Fibroblast of gingiva (primary cell): ENCODE measurements at regions not wholly inside any gene's neighbourhood (a gene's known extent, or its start where the extent isn't known, plus 50 kb on each side); places are given as distances from the start of the nearest gene placed in this dataset.
"Not testable (repeated sequence)": the region's sequence is repeated elsewhere in the genome, so short reads cannot be mapped to it uniquely, and the experiment has no call there.

ENCODE experiments used
- DNase-seq: peaks from one replicate; pipeline ENCODE4 v3.0.0-alpha.2; 2011; ENCODE audit warnings: low read depth

DNA sequence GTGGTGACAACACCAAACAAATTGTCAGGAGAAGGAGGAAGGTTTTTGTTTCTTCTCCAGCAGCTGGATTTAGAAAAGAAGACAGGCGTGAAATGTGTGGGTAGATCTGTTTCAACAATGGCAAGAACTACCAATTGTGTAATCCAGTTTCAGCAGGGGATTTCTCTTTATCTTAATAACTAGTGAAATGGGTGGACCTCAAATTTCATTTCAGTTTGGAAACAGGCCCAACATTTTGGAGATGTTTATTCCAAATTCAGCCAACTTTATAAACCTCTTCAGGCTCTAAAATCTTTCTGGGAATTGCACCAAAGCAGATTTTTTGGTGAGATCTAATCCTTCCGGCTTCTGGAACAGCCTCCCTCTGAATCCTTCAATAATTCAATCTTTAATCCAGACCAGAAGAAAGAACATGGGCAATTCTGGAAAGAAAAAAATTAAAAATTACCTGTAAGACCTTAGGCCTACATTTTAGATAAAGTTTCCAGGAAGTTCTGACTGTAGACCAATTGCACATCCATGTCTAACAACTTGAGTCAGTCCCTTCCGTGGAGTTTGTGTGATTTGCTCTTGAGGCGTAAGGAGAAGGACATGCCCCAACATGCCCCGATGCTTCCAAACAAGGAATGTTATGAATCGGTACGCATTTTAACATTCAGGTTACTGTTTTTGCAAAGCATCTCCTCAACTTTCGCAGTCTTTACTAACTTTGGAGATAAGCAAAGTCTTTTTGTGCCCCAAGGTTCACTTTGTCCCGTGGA lies 423.6 kb downstream of the IRX1 start:
- no peak for DNase-seq

DNA sequence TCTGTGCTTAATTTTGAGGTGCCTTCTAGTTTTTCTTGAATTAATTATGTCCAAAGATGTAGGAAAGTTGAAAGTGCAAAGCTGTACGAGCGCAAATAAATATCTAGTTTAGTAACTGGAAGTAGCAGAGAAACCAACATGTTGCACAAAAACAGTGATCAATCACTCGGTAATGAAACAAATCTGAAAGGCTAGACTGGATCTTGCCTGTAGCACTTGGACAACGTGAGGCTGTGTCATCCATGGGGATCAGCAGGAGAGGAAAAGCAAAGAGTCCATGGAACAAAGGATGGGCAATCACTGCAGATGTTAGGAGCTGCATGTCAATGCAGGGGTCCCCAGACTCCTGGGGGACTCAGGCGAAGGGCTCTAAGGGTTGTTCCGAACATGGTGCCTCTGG lies 424.2 kb downstream of the IRX1 start:
- no peak for DNase-seq

DNA sequence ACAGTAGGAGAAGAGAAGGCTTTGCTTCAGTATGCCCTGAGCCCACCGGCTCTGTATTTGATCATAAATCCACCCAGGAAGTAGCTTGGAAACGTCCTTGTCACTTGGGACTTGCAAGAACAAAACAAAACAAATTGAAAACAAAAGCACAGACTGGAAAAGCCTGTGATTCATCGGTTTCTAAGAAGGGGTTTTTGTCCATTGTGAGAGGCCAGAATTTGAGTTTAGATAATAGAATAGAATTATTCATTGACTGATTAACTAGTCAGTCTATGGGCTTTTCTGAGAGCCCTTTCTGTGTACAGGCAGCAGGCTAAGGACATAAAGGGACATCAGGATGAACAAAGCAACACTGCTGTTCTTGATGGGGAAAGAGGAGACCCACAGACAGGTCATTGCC lies 424.8 kb downstream of the IRX1 start:
- no peak for DNase-seq

GRCh38 chr5:4022056-4022670 lies 426.5 kb downstream of the IRX1 start:
- DNase-seq: no peak

GRCh38 chr5:4023091-4023752 lies 427.6 kb downstream of the IRX1 start:
- no peak for DNase-seq

- no peak for DNase-seq
These were observed 428.2 kb downstream of the IRX1 start for GRCh38 chr5:4023753-4024335.

DNA sequence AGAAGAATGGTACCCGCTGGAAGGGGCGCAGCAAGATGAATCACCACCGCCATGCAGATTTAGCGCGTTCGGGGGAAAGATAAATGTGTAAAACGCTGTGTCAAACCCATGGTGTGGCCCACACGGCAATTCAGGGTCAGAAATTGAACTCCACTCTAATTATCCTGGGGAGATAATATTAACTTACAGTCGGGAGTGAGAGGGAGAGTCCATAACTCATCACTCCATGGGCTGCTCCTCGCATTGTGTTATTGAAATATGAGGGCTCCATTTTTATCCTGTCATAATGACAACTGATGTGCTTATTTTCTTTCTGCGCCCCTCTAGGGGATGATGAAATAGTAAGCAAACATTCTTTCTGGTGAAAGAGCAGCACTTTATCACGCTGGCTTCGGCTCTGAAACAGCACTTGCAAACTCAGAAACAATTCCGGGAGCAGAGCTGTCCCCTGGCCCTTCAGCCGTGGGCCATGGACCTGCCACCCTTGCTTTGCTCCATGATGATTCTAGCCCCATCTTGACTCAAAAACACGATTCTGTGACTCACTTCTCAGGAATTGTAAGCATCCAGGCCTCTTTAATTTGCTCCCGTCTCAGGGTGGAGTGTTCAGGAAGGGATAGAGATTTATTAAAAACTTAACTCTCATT lies 431.6 kb downstream of the IRX1 start:
- no peak for DNase-seq

GRCh38 chr5:4028384-4028783 lies 432.8 kb downstream of the IRX1 start:
- DNase-seq: no peak

GRCh38 chr5:4033546-4033945 lies 437.9 kb downstream of the IRX1 start:
- DNase-seq: not testable (repeated sequence)

DNA sequence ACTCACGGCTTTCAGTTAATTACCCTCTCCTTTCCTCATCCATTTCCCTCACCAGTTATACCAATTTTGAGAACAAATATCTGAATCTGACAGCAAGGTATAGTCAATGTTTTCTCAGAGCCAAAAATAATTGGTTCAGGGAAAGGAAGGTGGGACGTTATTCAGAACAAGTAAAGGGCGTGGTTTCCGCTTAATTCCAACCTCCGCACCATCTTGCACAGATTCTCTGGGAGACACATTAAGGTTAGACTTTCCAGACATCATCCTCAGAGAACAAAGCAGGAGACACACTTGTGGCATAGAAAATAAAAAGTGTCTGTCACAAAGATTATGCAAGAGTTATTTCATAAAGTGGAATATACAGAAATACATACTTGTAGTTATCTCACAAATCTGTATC lies 441.2 kb downstream of the IRX1 start:
- no peak for DNase-seq

DNA sequence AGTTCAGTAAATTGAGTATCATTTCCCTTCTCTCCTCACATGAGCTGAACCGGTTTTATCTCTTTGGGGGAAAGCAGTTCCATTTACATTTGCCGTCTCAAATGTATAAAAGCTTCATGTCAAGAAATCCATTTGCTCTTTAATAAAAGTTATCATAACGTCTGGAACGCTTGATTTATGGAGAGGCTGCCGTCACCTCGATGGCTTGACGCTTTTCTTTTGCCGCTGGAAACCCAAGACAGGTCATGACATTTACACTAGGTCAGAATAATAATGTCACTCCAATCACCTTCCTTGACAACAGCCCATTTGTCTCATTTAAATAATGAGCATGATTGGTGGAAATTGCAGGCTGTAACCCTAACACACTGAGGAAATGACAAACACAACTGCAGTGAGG lies 443.4 kb downstream of the IRX1 start:
- no peak for DNase-seq

GRCh38 chr5:4042311-4042710 lies 446.7 kb downstream of the IRX1 start:
- no peak for DNase-seq

GRCh38 chr5:4043135-4043534 lies 447.5 kb downstream of the IRX1 start:
- DNase-seq: no peak

DNA sequence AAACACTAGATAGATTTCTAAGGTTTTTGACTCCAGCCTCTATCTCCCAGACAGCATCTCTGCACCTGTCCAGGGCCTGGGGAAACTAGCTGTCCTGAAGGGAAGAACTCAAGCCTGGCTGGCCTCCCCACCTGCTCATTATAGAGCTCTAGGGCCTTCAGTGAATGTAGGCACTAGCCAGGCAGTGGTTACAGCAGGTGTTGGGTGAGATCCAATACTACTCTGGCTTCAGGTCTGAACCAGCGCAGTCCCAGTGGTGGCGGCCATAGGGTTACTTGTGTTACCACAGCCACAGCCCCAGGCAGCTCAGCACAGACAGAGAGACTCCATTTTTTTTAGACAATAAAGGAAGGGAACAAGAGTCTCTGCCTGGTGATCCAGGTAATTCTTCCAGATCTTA lies 449.2 kb downstream of the IRX1 start:
- DNase-seq: no peak

DNA sequence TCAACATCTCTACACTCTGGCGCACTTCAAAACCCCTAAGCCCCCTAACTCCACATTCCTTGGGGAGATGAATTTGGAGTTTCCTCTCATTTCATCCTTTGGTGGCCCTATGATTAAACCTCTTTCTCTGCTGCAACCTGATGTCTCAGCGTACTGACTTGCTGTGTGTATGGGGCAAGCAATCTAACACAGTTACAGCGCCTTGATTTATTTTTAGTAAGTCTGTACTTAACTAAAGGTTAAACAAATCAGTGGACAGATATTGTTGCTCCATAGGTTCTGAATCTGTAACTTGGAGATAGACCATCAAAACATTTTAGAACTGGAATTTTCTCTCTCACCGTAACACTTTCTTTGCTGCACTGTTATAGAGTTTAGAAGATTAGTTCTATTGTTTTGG lies 452.8 kb downstream of the IRX1 start:
- no peak for DNase-seq

GRCh38 chr5:4050203-4050602 lies 454.6 kb downstream of the IRX1 start:
- no peak for DNase-seq

DNA sequence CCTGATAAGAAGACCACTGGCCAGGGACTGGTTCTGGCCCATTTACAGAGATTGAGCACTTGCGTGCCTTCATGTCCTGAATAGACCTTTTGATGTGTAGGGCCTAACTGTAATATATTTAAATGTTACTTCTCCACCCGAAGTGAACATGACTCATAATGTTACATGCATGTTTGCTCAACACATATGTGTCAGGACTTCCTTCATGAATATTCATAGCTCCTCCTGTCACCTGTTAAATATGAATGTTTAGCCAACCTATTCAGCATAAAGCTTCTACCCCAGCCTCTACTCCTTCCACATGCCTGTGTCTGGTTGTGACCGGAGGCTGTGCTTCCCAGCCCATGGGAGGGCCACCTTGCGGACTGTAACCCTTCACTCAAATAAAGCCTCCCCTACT lies 457.5 kb downstream of the IRX1 start:
- no peak for DNase-seq

GRCh38 chr5:4054092-4054491 lies 458.5 kb downstream of the IRX1 start:
- DNase-seq: no peak

DNA sequence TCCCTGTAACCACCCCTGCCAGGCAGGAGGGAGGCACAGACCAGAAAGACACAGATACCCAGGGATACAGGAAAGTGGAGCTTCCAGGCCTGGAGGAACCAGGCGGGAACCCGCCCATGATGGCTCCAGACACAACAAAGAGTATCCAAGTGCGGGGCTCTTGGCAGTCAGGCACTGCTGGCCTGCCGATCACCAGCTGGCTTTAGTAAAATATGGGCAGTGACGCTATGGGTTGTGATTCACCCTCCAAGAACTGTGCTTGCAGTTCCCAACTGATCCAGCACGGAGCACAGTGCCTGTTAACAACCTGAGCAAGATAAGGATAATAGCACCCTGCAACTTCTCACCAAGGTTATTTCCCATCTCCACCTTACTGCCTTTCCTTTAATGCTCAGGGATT lies 463.3 kb downstream of the IRX1 start:
- DNase-seq: no peak

DNA sequence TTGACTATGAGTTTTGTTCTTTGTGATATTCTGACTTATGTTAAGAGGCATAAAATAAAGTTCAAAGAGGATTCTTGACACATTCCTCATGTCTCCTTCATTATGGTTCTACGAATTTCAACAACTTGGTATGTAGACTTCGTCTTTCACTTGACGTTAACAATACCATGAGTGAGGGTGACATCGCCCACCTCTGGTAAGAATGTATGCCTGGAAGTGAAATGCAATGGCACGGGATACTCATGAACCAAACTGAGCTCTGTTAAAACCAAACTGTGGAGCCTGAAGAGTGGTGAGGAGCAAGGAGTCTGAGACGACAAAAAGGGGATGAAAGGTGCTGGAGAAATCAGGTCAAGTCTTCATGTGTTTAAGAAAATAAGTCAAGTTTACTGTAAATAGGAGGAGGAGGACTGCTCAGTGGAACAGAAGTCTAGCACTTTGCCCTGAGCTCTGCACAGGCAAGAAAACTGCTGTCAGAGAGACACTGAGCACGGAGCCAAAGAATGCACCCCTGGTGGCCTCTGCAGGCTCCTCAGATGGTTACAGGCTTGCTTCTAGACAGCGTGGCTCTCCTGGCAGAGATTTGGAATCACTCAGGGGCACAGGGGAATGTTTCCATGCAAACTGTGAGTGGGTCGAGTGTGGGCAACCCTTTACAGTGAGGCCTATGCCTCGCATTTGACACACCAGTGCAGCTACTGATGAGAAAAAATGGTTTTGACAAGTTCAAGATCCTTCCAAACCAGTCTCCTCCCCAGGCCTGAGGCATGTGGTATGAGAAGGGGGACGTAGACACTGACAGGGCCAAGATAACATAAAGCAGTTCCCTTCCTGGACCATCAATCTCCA lies 470.1 kb downstream of the IRX1 start:
- no peak for DNase-seq

DNA sequence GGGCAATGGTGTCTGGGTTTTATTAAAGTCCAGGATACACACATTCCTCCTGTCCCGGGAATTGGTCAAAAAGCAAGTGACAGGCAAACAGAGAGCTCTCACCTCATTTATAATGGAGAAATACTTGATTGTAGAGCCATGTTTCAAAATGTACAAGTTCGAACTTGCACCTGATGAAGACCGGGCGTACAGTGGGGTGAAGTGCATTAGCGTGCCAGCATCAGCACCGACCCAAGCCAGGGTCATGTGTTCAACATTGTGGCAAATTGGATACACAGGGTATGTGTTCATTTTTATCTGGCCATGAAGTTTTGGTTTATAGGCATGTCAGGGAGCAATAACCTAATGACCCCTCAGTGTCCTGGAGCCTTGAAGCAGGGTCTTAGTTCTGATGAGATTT lies 472.5 kb downstream of the IRX1 start:
- no peak for DNase-seq

- DNase-seq: no peak
These were observed 482.9 kb downstream of the IRX1 start for GRCh38 chr5:4078544-4078943.
